HepG2 (cell line): ENCODE measurements at regions not wholly inside any gene's neighbourhood (a gene's known extent, or its start where the extent isn't known, plus 50 kb on each side); places are given as distances from the start of the nearest gene placed in this dataset.

Source experiments
- ATAC-seq: fragments of 200-7000 bp; cut with Tn5 transposase; 3 replicates; pipeline ENCODE4 v1.9.1; 2020; ENCODE audit warnings: mild to moderate bottlenecking, moderate library complexity
- BruUV-seq: library from RNA; stranded (reverse); fragments of 400-500 nt; replicated peaks from 2 replicates; lab custom pipeline; 2021; lab: Mats Ljungman, UMichigan
- CTCF ChIA-PET: fragments of 300-600 bp; formaldehyde crosslinking; extraction: SDS; loops from one replicate; lab custom pipeline; 2021; ENCODE audit warnings: low total read pairs, inconsistent platforms, low intra/inter-chr PET ratio; lab: Yijun Ruan, JAX
- POLR2A ChIA-PET: fragments of 350-600 bp; sonication (Branson Sonifier 250); formaldehyde crosslinking; loops from one replicate; lab custom pipeline; 2020; ENCODE audit warnings: antibody characterized with exemption, inconsistent platforms; lab: Yijun Ruan, JAX
- DNase-seq: peaks from one replicate; pipeline ENCODE4 v3.0.0-alpha.2; 2015; ENCODE audit warnings: low spot score
- FAIRE-seq: peaks from 3 replicates; lab custom pipeline; 2011; peaks lifted over from hg19 to GRCh38; lab: Jason Lieb, UNC
- H2AFZ ChIP-seq: one replicate; pipeline ENCODE4 v1.6.1; 2011; ENCODE audit warnings: low read length, inconsistent platforms
- H3K27ac ChIP-seq: fragments of 300-600 bp; 3 replicates; pipeline ENCODE4 v1.8.0; 2011; ENCODE audit warnings: mixed run types, mild to moderate bottlenecking, mixed read lengths, low read length, inconsistent platforms; ENCODE audit not compliant: insufficient read depth; ENCODE audit errors: extremely low read length
- H3K27me3 ChIP-seq, 2 experiments: fragments of 200-600 bp in 1 of 2; 2 replicates in 1 of 2; 3 replicates in 1 of 2; pipeline versions ENCODE4 v1.6.0 to v1.8.0; 2011; ENCODE audit warnings: low read length in 2 of 2, mild to moderate bottlenecking in 2 of 2, moderate library complexity in 2 of 2, inconsistent platforms in 1 of 2; ENCODE audit not compliant: insufficient read depth in 2 of 2, control insufficient read depth in 1 of 2
- H3K36me3 ChIP-seq, 2 experiments: fragments of 200-600 bp in 1 of 2; replicated peaks in 1 of 2; 2 replicates in 1 of 2; 3 replicates in 1 of 2; pipeline versions ENCODE4 v1.5.1 to v1.8.0; 2011; ENCODE audit warnings: low read length in 2 of 2, inconsistent platforms in 1 of 2; ENCODE audit not compliant: insufficient read depth in 2 of 2, control insufficient read depth in 1 of 2
- H3K4me1 ChIP-seq: 2 replicates; pipeline ENCODE4 v1.5.1; 2012; ENCODE audit warnings: low read length, inconsistent platforms; ENCODE audit not compliant: insufficient read depth
- H3K4me2 ChIP-seq: 2 replicates; pipeline ENCODE4 v1.6.0; 2011; ENCODE audit warnings: low read depth, low read length, inconsistent platforms
- H3K4me3 ChIP-seq, 3 experiments: fragments of 200-600 bp in 1 of 3; sonication (generic), shearing (Covaris generic) in 1 of 3; replicated peaks in 1 of 3; 2 replicates each; pipeline ENCODE4 v1.5.1; 2011 to 2016; ENCODE audit warnings: low read length in 3 of 3, inconsistent platforms in 2 of 3, low read depth in 2 of 3, mild to moderate bottlenecking in 2 of 3, control low read depth in 1 of 3, mixed read lengths in 1 of 3; ENCODE audit not compliant: insufficient read depth in 1 of 3
- H3K79me2 ChIP-seq: one replicate; pipeline ENCODE4 v1.6.1; 2011; ENCODE audit warnings: low read length, inconsistent platforms; ENCODE audit not compliant: insufficient read depth
- H3K9ac ChIP-seq: 2 replicates; pipeline ENCODE4 v1.6.0; 2011; ENCODE audit warnings: mild to moderate bottlenecking, low read depth, low read length, inconsistent platforms; ENCODE audit not compliant: insufficient read depth
- H3K9me3 ChIP-seq: 2 replicates; pipeline ENCODE4 v1.5.1; 2012; ENCODE audit warnings: mild to moderate bottlenecking, low read length
- H4K20me1 ChIP-seq: 2 replicates; pipeline ENCODE4 v1.6.0; 2011; ENCODE audit warnings: inconsistent platforms, mild to moderate bottlenecking, low read length, moderate library complexity; ENCODE audit not compliant: insufficient read depth
- GTF3A ChIP-seq: sonication (generic); formaldehyde crosslinking; conservative IDR thresholded peaks from 2 replicates; pipeline ENCODE4 v1.4.0; 2020; ENCODE audit warnings: mild to moderate bottlenecking, missing genetic modification reagents
- HNF1B ChIP-seq: sonication (generic); formaldehyde crosslinking; IDR thresholded peaks from 2 replicates; pipeline ENCODE4 v1.5.1; 2020; ENCODE audit warnings: mild to moderate bottlenecking, moderate library complexity, missing genetic modification reagents
- JUND ChIP-seq: sonication (generic); formaldehyde crosslinking; IDR thresholded peaks from 2 replicates; pipeline ENCODE4 v1.8.0; 2022; ENCODE audit warnings: mild to moderate bottlenecking, missing genetic modification reagents
- NCOA5 ChIP-seq: sonication (generic); formaldehyde crosslinking; IDR thresholded peaks from 2 replicates; pipeline ENCODE4 v1.4.0; 2020; ENCODE audit warnings: missing genetic modification reagents
- NFATC3 ChIP-seq: sonication (generic); formaldehyde crosslinking; IDR thresholded peaks from 2 replicates; pipeline ENCODE4 v1.5.1; 2020; ENCODE audit warnings: mild to moderate bottlenecking, missing genetic modification reagents
- POGZ ChIP-seq: sonication (generic); formaldehyde crosslinking; IDR thresholded peaks from 2 replicates; pipeline ENCODE4 v1.4.0; 2020; ENCODE audit warnings: mild to moderate bottlenecking, missing genetic modification reagents
- RERE ChIP-seq: IDR thresholded peaks from 2 replicates; pipeline ENCODE4 v1.6.1; 2016; ENCODE audit warnings: low read depth, missing genetic modification reagents, missing compliant biosample characterization
- ZNF530 ChIP-seq: sonication (generic); formaldehyde crosslinking; IDR thresholded peaks from 2 replicates; pipeline ENCODE4 v1.5.0; 2020; ENCODE audit warnings: low read depth, mild to moderate bottlenecking, missing genetic modification reagents
- ZNF670 ChIP-seq: sonication (generic); formaldehyde crosslinking; IDR thresholded peaks from 2 replicates; pipeline ENCODE4 v1.8.0; 2022; ENCODE audit warnings: mild to moderate bottlenecking, missing genetic modification reagents, borderline replicate concordance
- WGBS: methylation state at CpG from one replicate; pipeline ENCODE4 v1.1.6; 2017; ENCODE audit warnings: low lambda C conversion rate; 5-methylcytosine and 5-hydroxymethylcytosine counted together
- in situ Hi-C: cut with HindIII; loops from 2 replicates; pipeline ENCODE4 v1.10.0; 2017; ENCODE audit warnings: low pct_unique_long_range_greater_than_20kb; ENCODE audit not compliant: extremely low pct_ligation_motif_present
- intact Hi-C: fragments of 100-400 bp; cut with micrococcal nuclease; formaldehyde crosslinking; loops from one replicate; pipeline ENCODE4 v1.10.0; 2022; ENCODE audit not compliant: unreplicated experiment
- TF ChIP-seq, protein P1 (sequence below): sonication (generic); formaldehyde crosslinking; IDR thresholded peaks from 2 replicates; pipeline ENCODE4 v1.5.0; 2020; ENCODE audit warnings: missing genetic modification reagents
- TF ChIP-seq, protein P2 (sequence below): sonication (generic); formaldehyde crosslinking; IDR thresholded peaks from 2 replicates; pipeline ENCODE4 v1.4.0; 2020; ENCODE audit warnings: missing genetic modification reagents

DNA sequence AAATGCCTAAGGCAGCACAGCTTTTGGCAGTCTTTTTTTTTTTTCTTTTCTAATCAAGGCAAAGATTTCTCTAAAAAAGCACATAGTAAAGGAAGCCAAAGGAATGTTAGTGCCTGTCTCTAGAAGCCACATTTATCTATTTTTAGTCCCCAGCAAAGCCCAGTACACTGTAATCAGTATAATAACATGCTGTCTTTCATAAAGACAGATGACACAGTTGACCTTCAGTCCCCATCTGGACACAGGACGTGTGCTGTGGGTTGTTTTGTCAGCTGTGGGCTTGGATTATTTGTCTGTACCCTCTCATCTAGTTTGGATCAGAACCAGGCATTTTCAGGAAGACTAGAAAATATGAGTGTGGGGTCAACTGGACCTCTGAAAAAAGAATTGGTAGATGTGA lies 110.4 kb upstream of the CTNNB1 start (continued):
- no peak for TF ChIP-seq RERE (CRISPR knock-in tag)

DNA sequence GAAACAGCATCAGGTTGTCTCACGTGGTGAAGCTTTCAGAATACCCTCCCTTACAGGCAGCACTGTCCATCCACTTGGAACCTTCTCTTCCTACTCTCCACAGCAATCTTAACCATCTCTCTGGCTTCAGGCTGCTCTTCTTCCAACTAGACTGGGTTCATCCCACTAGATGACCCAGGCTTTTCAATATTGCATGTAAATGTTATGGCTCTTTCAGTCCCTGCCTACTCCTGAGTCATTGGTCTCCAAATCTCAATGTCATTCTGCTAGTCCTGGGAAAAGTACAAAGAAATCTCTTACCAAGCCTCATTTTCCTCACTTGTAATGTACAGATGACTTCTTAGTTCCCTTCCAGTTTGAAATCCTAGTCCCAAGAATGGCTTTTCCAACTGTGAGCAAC lies 109.7 kb upstream of the CTNNB1 start:
- H3K4me3 ChIP-seq: no peak overlapping the region
- H3K27me3 ChIP-seq: no peaks in the 10 kb centered on the region
- H3K4me1 ChIP-seq: no peaks in the 10 kb centered on the region
- H3K79me2 ChIP-seq: no peaks in the 10 kb centered on the region
- in situ Hi-C loops (no loop called here), intact Hi-C loops (no loop called here)
- no peaks in the 10 kb centered on the region for H3K9me3 ChIP-seq
- POLR2A ChIA-PET: no interaction called here
- CTCF ChIA-PET: no interaction called here
- no peak for ATAC-seq
- no peaks in the 10 kb centered on the region for H3K36me3 ChIP-seq
- H4K20me1 ChIP-seq: no peaks in the 10 kb centered on the region
- no peak overlapping the region for H2AFZ ChIP-seq
- H3K9ac ChIP-seq: no peak overlapping the region
- no TSS peak for BruUV-seq
- WGBS: 0% methylated on average over 1 of the region's 1 CpG
- H3K4me2 ChIP-seq: no peak overlapping the region
- no peak for FAIRE-seq
- no peak overlapping the region for H3K27ac ChIP-seq
- no peak for DNase-seq
- TF ChIP-seq NCOA5 (CRISPR knock-in tag): no peak
- TF ChIP-seq, protein P1, sequence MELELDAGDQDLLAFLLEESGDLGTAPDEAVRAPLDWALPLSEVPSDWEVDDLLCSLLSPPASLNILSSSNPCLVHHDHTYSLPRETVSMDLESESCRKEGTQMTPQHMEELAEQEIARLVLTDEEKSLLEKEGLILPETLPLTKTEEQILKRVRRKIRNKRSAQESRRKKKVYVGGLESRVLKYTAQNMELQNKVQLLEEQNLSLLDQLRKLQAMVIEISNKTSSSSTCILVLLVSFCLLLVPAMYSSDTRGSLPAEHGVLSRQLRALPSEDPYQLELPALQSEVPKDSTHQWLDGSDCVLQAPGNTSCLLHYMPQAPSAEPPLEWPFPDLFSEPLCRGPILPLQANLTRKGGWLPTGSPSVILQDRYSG (CRISPR knock-in tag): no peak
- no peak for TF ChIP-seq ZNF530 (CRISPR knock-in tag)
- TF ChIP-seq, protein P2, sequence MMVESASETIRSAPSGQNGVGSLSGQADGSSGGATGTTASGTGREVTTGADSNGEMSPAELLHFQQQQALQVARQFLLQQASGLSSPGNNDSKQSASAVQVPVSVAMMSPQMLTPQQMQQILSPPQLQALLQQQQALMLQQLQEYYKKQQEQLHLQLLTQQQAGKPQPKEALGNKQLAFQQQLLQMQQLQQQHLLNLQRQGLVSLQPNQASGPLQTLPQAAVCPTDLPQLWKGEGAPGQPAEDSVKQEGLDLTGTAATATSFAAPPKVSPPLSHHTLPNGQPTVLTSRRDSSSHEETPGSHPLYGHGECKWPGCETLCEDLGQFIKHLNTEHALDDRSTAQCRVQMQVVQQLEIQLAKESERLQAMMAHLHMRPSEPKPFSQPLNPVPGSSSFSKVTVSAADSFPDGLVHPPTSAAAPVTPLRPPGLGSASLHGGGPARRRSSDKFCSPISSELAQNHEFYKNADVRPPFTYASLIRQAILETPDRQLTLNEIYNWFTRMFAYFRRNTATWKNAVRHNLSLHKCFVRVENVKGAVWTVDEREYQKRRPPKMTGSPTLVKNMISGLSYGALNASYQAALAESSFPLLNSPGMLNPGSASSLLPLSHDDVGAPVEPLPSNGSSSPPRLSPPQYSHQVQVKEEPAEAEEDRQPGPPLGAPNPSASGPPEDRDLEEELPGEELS (CRISPR knock-in tag): no peak
- TF ChIP-seq ZNF670 (CRISPR knock-in tag): no peak
- TF ChIP-seq GTF3A (CRISPR knock-in tag): no peak
- TF ChIP-seq JUND (CRISPR knock-in tag): no peak
- TF ChIP-seq HNF1B (CRISPR knock-in tag): no peak
- TF ChIP-seq NFATC3 (CRISPR knock-in tag): no peak
- no peak for TF ChIP-seq POGZ
